Neuronal stem cell (in vitro differentiated cells): ENCODE measurements at regions not wholly inside any gene's neighbourhood (a gene's known extent, or its start where the extent isn't known, plus 50 kb on each side); places are given as distances from the start of the nearest gene placed in this dataset.

Experiments
- DNase-seq: peaks from one replicate; pipeline ENCODE4 v3.0.0-alpha.2; 2013; ENCODE audit warnings: low spot score
- H2AFZ ChIP-seq: one replicate; pipeline ENCODE4 v1.6.1; 2013; ENCODE audit warnings: mild to moderate bottlenecking, low read length, inconsistent platforms
- H2AK5ac ChIP-seq: 2 replicates; pipeline ENCODE4 v1.6.1; 2013; ENCODE audit warnings: low read depth, mild to moderate bottlenecking, inconsistent platforms, low read length, moderate library complexity, mixed read lengths
- H2BK120ac ChIP-seq: 2 replicates; pipeline ENCODE4 v1.6.1; 2013; ENCODE audit warnings: low read depth, mild to moderate bottlenecking, inconsistent platforms, low read length, moderate library complexity, mixed read lengths
- H2BK12ac ChIP-seq: one replicate; pipeline ENCODE4 v1.6.1; 2013; ENCODE audit warnings: low read length, inconsistent platforms
- H2BK15ac ChIP-seq: 2 replicates; pipeline ENCODE4 v1.6.1; 2013; ENCODE audit warnings: mild to moderate bottlenecking, low read length, inconsistent platforms, mixed read lengths
- H2BK5ac ChIP-seq: one replicate; pipeline ENCODE4 v1.6.1; 2013; ENCODE audit warnings: inconsistent platforms, mild to moderate bottlenecking, low read length, moderate library complexity
- H3K14ac ChIP-seq: one replicate; pipeline ENCODE4 v1.6.1; 2013; ENCODE audit warnings: low read length, inconsistent platforms
- H3K18ac ChIP-seq: 2 replicates; pipeline ENCODE4 v1.6.1; 2013; ENCODE audit warnings: low read length, inconsistent platforms
- H3K23ac ChIP-seq: 2 replicates; pipeline ENCODE4 v1.6.1; 2013; ENCODE audit warnings: low read depth, mild to moderate bottlenecking, mixed read lengths, low read length, inconsistent platforms; ENCODE audit not compliant: poor library complexity
- H3K27ac ChIP-seq: replicated peaks from 3 replicates; pipeline ENCODE4 v1.5.1; 2013; ENCODE audit warnings: low read length, inconsistent platforms
- H3K27me3 ChIP-seq, 3 experiments: 2 replicates each; pipeline ENCODE4 v1.6.1; 2013; ENCODE audit warnings: low read length in 3 of 3, mild to moderate bottlenecking in 2 of 3, inconsistent platforms in 1 of 3, low read depth in 1 of 3, mixed read lengths in 1 of 3, moderate library complexity in 1 of 3; ENCODE audit not compliant: control insufficient read depth in 3 of 3, insufficient read depth in 3 of 3
- H3K36me3 ChIP-seq, 2 donors: replicated peaks in 1 of 2; 2 replicates each; pipeline ENCODE4 v1.6.1; 2013; ENCODE audit warnings: low read length in 2 of 2; ENCODE audit not compliant: control insufficient read depth in 2 of 2, insufficient read depth in 2 of 2
- H3K4ac ChIP-seq: 2 replicates; pipeline ENCODE4 v1.6.1; 2013; ENCODE audit warnings: inconsistent platforms, mild to moderate bottlenecking, low read length, moderate library complexity
- H3K4me1 ChIP-seq, 2 donors: 1 replicate in 1 of 2; 2 replicates in 1 of 2; pipeline ENCODE4 v1.6.1; 2013; ENCODE audit warnings: low read length in 2 of 2, low read depth in 1 of 2; ENCODE audit not compliant: control insufficient read depth in 2 of 2, insufficient read depth in 1 of 2
- H3K4me2 ChIP-seq: one replicate; pipeline ENCODE4 v1.6.1; 2013; ENCODE audit warnings: mild to moderate bottlenecking, low read length, inconsistent platforms; ENCODE audit not compliant: insufficient read depth, poor library complexity, severe bottlenecking
- H3K4me3 ChIP-seq, 2 donors: 2 replicates each; pipeline ENCODE4 v1.5.1; 2013; ENCODE audit warnings: low read length in 2 of 2, mild to moderate bottlenecking in 2 of 2, inconsistent platforms in 1 of 2, moderate library complexity in 1 of 2
- H3K79me1 ChIP-seq: one replicate; pipeline ENCODE4 v1.6.1; 2013; ENCODE audit warnings: low read depth, mild to moderate bottlenecking, inconsistent platforms, low read length, moderate library complexity
- H3K9ac ChIP-seq: one replicate; pipeline ENCODE4 v1.6.1; 2013; ENCODE audit warnings: mild to moderate bottlenecking, low read depth, low read length, inconsistent platforms; ENCODE audit not compliant: poor library complexity
- H3K9me3 ChIP-seq, 2 donors: replicated peaks in 1 of 2; 2 replicates each; pipeline versions ENCODE3 to v1.6.1; 2013; ENCODE audit warnings: low read length in 2 of 2, mild to moderate bottlenecking in 2 of 2, inconsistent platforms in 1 of 2, low read depth in 1 of 2, mixed read lengths in 1 of 2, moderate library complexity in 1 of 2; ENCODE audit not compliant: control insufficient read depth in 2 of 2, insufficient read depth in 1 of 2
- H4K8ac ChIP-seq: one replicate; pipeline ENCODE4 v1.6.1; 2013; ENCODE audit warnings: low read depth, mild to moderate bottlenecking, inconsistent platforms, low read length, moderate library complexity
- H4K91ac ChIP-seq: one replicate; pipeline ENCODE4 v1.6.1; 2013; ENCODE audit warnings: low read length, low read depth, mild to moderate bottlenecking, inconsistent platforms; ENCODE audit not compliant: poor library complexity
- WGBS, 2 donors: extraction: QIAGEN DNeasy Blood & Tissue Kit; methylation state at CpG; one replicate each; pipeline ENCODE4 v1.1.7; 2013; ENCODE audit warnings: missing lambda C conversion rate in 2 of 2, mixed read lengths in 1 of 2; ENCODE audit not compliant: insufficient read length in 2 of 2, insufficient replicate concordance in 1 of 2; ENCODE audit errors: extremely low coverage in 2 of 2; 5-methylcytosine and 5-hydroxymethylcytosine counted together

GRCh38 chr5:107157809-107158208 is 512.9 kb downstream of the EFNA5 start:
- Histone ChIP-seq H2BK120ac (no peak overlapping the region), H3K36me3 (no peaks in the 10 kb centered on the region), H3K14ac (no peak overlapping the region), H3K4me1 (no peaks in the 10 kb centered on the region), H3K9ac (no peak overlapping the region), H2AFZ (no peak overlapping the region), H4K8ac (peak overlapping the region; percentile 29), H2BK15ac (no peak overlapping the region), H3K79me1 (no peaks in the 10 kb centered on the region), H2BK5ac (no peak overlapping the region), H3K9me3 (peaks cover 0 to 2% of the 10 kb centered on the region in 2 donors), H3K4me3 (no peak overlapping the region), H3K18ac (no peak overlapping the region), H4K91ac (no peak overlapping the region), H3K27ac (no peak overlapping the region), H3K23ac (no peak overlapping the region), H2AK5ac (no peak overlapping the region), H2BK12ac (no peak overlapping the region), H3K4me2 (no peak overlapping the region), H3K4ac (no peak overlapping the region), H3K27me3 (no peaks in the 10 kb centered on the region)
- no CpG with 5 or more reads among the region's 5 CpGs for WGBS, 2 donors
- DNase-seq, result no peak

- no peak for DNase-seq
- Histone ChIP-seq H2BK12ac (no peak overlapping the region), H3K23ac (no peak overlapping the region), H2BK5ac (no peak overlapping the region), H2AFZ (no peak overlapping the region), H3K4me2 (no peak overlapping the region), H2BK120ac (no peak overlapping the region), H2AK5ac (no peak overlapping the region), H3K14ac (no peak overlapping the region), H3K4me1 (no peaks in the 10 kb centered on the region), H3K4ac (no peak overlapping the region), H3K27ac (no peak overlapping the region), H4K8ac (no peak overlapping the region), H4K91ac (no peak overlapping the region), H3K27me3 (no peaks in the 10 kb centered on the region), H3K9me3 (peaks cover 0 to 2% of the 10 kb centered on the region in 2 donors), H3K79me1 (no peaks in the 10 kb centered on the region), H2BK15ac (no peak overlapping the region), H3K4me3 (no peak overlapping the region), H3K9ac (no peak overlapping the region), H3K18ac (no peak overlapping the region), H3K36me3 (no peaks in the 10 kb centered on the region)
- WGBS, 2 donors, result no CpG with 5 or more reads among the region's 4 CpGs
Measured at GRCh38 chr5:107155707-107156106, 515.0 kb downstream of the EFNA5 start.

GRCh38 chr5:107154593-107154992 is 516.1 kb downstream of the EFNA5 start:
- no peak overlapping the region for H3K4ac ChIP-seq
- no peaks in the 10 kb centered on the region for H3K79me1 ChIP-seq
- DNase-seq, result no peak
- H2AFZ ChIP-seq, result no peak overlapping the region
- H3K27me3 ChIP-seq, result no peaks in the 10 kb centered on the region
- no peak overlapping the region for H3K23ac ChIP-seq
- H3K18ac ChIP-seq, result no peak overlapping the region
- H4K91ac ChIP-seq, result no peak overlapping the region
- H3K14ac ChIP-seq, result no peak overlapping the region
- H3K9me3 ChIP-seq, result peaks cover 0 to 2% of the 10 kb centered on the region in 2 donors
- no peak overlapping the region for H2BK15ac ChIP-seq
- no peak overlapping the region for H3K9ac ChIP-seq
- H2AK5ac ChIP-seq, result no peak overlapping the region
- H4K8ac ChIP-seq, result no peak overlapping the region
- H2BK120ac ChIP-seq, result no peak overlapping the region
- WGBS, 2 donors, result no CpG with 5 or more reads among the region's 6 CpGs
- H3K4me2 ChIP-seq, result no peak overlapping the region
- H2BK5ac ChIP-seq, result no peak overlapping the region
- H3K4me1 ChIP-seq, result no peaks in the 10 kb centered on the region
- H3K36me3 ChIP-seq, result no peaks in the 10 kb centered on the region
- no peak overlapping the region for H2BK12ac ChIP-seq
- H3K4me3 ChIP-seq, result no peak overlapping the region
- no peak overlapping the region for H3K27ac ChIP-seq

- no peaks in the 10 kb centered on the region for H3K79me1 ChIP-seq
- no peak overlapping the region for H4K91ac ChIP-seq
- H3K14ac ChIP-seq, result no peak overlapping the region
- H3K9ac ChIP-seq, result no peak overlapping the region
- no peak for DNase-seq
- no peak overlapping the region for H3K27ac ChIP-seq
- H3K4me3 ChIP-seq, result no peak overlapping the region
- no peak overlapping the region for H3K18ac ChIP-seq
- H3K23ac ChIP-seq, result no peak overlapping the region
- H2AK5ac ChIP-seq, result no peak overlapping the region
- no peak overlapping the region for H3K4ac ChIP-seq
- H3K36me3 ChIP-seq, result no peaks in the 10 kb centered on the region
- H3K9me3 ChIP-seq, result peaks cover 0 to 2% of the 10 kb centered on the region in 2 donors
- no peaks in the 10 kb centered on the region for H3K4me1 ChIP-seq
- no peak overlapping the region for H2BK12ac ChIP-seq
- no peak overlapping the region for H2AFZ ChIP-seq
- WGBS, 2 donors, result no CpG with 5 or more reads among the region's 2 CpGs
- H3K4me2 ChIP-seq, result no peak overlapping the region
- H4K8ac ChIP-seq, result no peak overlapping the region
- no peaks in the 10 kb centered on the region for H3K27me3 ChIP-seq
- no peak overlapping the region for H2BK5ac ChIP-seq
- H2BK120ac ChIP-seq, result no peak overlapping the region
- H2BK15ac ChIP-seq, result no peak overlapping the region
Measured at GRCh38 chr5:107153283-107153682, 517.5 kb downstream of the EFNA5 start.
